K562 (cell line): ENCODE measurements at regions not wholly inside any gene's neighbourhood (a gene's known extent, or its start where the extent isn't known, plus 50 kb on each side); places are given as distances from the start of the nearest gene placed in this dataset.

Experiments
- HDAC2 ChIP-seq: fragments of 450-650 bp; IDR thresholded peaks from 2 replicates; pipeline ENCODE4 v1.6.1; 2016; ENCODE audit warnings: mild to moderate bottlenecking
- ILF3 ChIP-seq: fragments of 450-650 bp; IDR thresholded peaks from 2 replicates; pipeline ENCODE4 v1.6.1; 2018; ENCODE audit warnings: antibody characterized with exemption, mild to moderate bottlenecking, moderate library complexity, borderline replicate concordance
- MCM2 ChIP-seq: fragments of 450-650 bp; IDR thresholded peaks from 2 replicates; pipeline ENCODE4 v1.6.1; 2017; ENCODE audit warnings: low read depth, mild to moderate bottlenecking
- RAD51 ChIP-seq: fragments of 450-650 bp; IDR thresholded peaks from 2 replicates; pipeline ENCODE4 v1.7.1; 2016; ENCODE audit warnings: low read depth, mild to moderate bottlenecking, borderline replicate concordance
- STAT5B ChIP-seq: fragments of 250-450 bp; sonication (Bioruptor Pico); IDR thresholded peaks from 2 replicates; pipeline ENCODE4 v1.8.0; 2021; ENCODE audit warnings: mild to moderate bottlenecking, inconsistent platforms
- TF ChIP-seq, protein P1 (sequence below), 2 experiments: fragments of 450-650 bp; IDR thresholded peaks; 2 replicates each; pipeline ENCODE4 v1.6.1; 2016; ENCODE audit warnings: mild to moderate bottlenecking in 2 of 2, borderline replicate concordance in 1 of 2, low read depth in 1 of 2, moderate library complexity in 1 of 2
- TF ChIP-seq, protein P2 (sequence below): IDR thresholded peaks from 2 replicates; pipeline ENCODE4 v1.6.1; 2011; ENCODE audit not compliant: insufficient read length; ENCODE audit errors: extremely low read depth

GRCh38 chr7:80335511-80336231 is 176.2 kb downstream of the GNAT3 start (continued):
- TF ChIP-seq, protein P1, sequence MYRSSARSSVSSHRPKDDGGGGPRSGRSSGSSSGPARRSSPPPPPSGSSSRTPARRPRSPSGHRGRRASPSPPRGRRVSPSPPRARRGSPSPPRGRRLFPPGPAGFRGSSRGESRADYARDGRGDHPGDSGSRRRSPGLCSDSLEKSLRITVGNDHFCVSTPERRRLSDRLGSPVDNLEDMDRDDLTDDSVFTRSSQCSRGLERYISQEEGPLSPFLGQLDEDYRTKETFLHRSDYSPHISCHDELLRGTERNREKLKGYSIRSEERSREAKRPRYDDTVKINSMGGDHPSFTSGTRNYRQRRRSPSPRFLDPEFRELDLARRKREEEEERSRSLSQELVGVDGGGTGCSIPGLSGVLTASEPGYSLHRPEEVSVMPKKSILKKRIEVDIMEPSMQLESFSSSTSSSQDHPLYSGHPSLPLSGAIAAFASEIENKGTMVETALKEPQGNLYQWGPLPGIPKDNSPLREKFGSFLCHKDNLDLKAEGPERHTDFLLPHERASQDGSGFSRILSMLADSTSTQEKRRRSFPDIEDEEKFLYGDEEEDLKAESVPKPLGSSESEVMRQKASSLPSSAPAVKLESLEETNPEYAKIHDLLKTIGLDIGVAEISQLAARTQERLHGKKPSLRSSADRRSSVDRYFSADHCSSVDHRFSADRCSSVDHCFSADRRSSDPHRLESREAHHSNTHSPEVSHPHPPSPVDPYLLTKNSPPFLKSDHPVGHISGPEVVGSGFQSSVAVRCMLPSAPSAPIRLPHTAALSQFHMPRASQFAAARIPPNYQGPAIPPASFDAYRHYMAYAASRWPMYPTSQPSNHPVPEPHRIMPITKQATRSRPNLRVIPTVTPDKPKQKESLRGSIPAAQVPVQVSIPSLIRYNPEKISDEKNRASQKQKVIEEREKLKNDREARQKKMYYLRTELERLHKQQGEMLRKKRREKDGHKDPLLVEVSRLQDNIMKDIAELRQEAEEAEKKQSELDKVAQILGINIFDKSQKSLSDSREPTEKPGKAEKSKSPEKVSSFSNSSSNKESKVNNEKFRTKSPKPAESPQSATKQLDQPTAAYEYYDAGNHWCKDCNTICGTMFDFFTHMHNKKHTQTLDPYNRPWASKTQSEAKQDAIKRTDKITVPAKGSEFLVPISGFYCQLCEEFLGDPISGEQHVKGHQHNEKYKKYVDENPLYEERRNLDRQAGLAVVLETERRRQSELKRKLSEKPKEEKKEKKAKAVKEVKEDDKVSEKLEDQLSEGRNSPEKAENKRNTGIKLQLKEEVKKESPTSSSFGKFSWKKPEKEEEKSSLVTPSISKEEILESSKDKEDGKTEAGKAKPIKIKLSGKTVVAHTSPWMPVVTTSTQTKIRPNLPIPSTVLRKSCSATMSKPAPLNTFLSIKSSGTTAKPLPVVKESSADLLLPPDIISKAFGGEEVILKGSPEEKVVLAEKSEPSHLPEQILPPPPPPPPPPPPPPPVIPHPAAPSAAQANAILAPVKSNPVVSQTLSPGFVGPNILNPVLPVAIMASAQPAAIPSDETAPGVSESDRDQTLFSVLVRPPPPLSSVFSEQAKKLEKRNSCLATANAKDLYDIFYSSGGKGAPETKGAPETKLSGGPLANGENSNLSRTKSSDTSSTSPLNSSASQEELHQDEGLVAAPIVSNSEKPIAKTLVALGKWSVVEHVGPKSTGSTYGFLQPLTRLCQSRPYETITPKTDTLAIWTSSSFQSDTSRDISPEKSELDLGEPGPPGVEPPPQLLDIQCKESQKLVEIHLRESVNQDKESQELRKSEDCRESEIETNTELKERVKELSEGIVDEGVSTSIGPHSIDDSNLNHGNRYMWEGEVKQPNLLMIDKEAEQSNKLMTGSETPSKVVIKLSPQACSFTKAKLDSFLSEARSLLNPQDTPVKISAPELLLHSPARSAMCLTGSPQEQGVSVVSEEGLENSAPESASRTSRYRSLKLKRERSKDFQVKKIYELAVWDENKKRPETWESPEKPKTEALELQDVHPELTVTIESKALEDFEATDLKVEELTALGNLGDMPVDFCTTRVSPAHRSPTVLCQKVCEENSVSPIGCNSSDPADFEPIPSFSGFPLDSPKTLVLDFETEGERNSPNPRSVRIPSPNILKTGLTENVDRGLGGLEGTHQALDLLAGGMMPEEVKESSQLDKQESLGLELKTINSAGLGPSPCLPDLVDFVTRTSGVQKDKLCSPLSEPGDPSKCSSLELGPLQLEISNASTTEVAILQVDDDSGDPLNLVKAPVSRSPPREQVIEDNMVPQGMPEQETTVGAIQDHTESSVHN (IDR thresholded peaks at IDR 0.05; ENCODE audit: borderline replicate concordance in 1 of 2, low read depth in 1 of 2), result no peak
- TF ChIP-seq RAD51 (no peak), MCM2 (no peak), STAT5B (CRISPR knock-in tag) (no peak), ILF3 (no peak), HDAC2 (no peak)
- TF ChIP-seq, protein P2, sequence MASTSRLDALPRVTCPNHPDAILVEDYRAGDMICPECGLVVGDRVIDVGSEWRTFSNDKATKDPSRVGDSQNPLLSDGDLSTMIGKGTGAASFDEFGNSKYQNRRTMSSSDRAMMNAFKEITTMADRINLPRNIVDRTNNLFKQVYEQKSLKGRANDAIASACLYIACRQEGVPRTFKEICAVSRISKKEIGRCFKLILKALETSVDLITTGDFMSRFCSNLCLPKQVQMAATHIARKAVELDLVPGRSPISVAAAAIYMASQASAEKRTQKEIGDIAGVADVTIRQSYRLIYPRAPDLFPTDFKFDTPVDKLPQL, result no peak
